ENCODE measurements at regions not wholly inside any gene's neighbourhood (a gene's known extent, or its start where the extent isn't known, plus 50 kb on each side); places are given as distances from the start of the nearest gene placed in this dataset.

DNA sequence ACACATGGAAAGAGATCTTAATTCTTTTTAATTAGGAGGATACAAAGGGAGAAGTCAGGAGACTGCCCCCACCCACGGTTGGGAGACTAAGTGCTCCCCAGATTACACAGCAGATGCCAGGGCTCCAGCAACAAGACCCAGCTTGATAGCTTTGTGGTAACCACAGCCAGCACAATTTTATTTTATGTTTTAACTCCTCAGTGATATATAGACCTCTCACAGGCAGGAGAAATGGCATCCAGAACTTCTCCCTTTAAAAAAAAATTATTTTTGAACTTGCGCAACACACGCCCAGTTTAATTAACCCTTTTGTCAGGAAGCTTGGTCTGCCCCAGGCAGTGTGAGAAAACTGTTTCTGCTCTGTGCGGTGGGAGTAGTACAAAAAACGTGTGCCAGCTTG lies 62.6 kb upstream of the ACOT11 start:
- TF ChIP-seq, protein P1, sequence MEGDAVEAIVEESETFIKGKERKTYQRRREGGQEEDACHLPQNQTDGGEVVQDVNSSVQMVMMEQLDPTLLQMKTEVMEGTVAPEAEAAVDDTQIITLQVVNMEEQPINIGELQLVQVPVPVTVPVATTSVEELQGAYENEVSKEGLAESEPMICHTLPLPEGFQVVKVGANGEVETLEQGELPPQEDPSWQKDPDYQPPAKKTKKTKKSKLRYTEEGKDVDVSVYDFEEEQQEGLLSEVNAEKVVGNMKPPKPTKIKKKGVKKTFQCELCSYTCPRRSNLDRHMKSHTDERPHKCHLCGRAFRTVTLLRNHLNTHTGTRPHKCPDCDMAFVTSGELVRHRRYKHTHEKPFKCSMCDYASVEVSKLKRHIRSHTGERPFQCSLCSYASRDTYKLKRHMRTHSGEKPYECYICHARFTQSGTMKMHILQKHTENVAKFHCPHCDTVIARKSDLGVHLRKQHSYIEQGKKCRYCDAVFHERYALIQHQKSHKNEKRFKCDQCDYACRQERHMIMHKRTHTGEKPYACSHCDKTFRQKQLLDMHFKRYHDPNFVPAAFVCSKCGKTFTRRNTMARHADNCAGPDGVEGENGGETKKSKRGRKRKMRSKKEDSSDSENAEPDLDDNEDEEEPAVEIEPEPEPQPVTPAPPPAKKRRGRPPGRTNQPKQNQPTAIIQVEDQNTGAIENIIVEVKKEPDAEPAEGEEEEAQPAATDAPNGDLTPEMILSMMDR (conservative IDR thresholded peaks at IDR 0.05; ENCODE audit: low read length) = no peak
- TF ChIP-seq EZH2phosphoT487 (IDR thresholded peaks at IDR 0.05; ENCODE audit: borderline replicate concordance) = no peak
- Histone ChIP-seq H3K4me1 (ENCODE audit: insufficient read depth, low read length, poor library complexity, severe bottlenecking) (peaks cover 32% of the 10 kb centered on the region), H3K27me3 (ENCODE audit: insufficient read depth, low read length, poor library complexity, severe bottlenecking) (no peaks in the 10 kb centered on the region), H3K4me2 (ENCODE audit: low read depth, low read length, poor library complexity, severe bottlenecking) (no peak overlapping the region), H2AFZ (ENCODE audit: low read length) (no peak overlapping the region), H3K9me2 (replicated peaks; ENCODE audit: low read depth, low read length) (no peaks in the 10 kb centered on the region), H3F3A (ENCODE audit: low read depth) (no peaks in the 10 kb centered on the region), H3K9me3 (ENCODE audit: insufficient read depth, low read depth, low read length) (no peaks in the 10 kb centered on the region), H3K79me2 (ENCODE audit: insufficient read depth, low read length) (no peaks in the 10 kb centered on the region), H4K20me1 (ENCODE audit: insufficient read depth, low read length, poor library complexity, severe bottlenecking) (no peaks in the 10 kb centered on the region), H3K4me3 (ENCODE audit: low read length, poor library complexity, severe bottlenecking) (no peak overlapping the region), H3K9ac (ENCODE audit: low read depth, low read length, poor library complexity, severe bottlenecking) (no peak overlapping the region), H3K36me3 (ENCODE audit: insufficient read depth, low read length) (no peaks in the 10 kb centered on the region)

DNA sequence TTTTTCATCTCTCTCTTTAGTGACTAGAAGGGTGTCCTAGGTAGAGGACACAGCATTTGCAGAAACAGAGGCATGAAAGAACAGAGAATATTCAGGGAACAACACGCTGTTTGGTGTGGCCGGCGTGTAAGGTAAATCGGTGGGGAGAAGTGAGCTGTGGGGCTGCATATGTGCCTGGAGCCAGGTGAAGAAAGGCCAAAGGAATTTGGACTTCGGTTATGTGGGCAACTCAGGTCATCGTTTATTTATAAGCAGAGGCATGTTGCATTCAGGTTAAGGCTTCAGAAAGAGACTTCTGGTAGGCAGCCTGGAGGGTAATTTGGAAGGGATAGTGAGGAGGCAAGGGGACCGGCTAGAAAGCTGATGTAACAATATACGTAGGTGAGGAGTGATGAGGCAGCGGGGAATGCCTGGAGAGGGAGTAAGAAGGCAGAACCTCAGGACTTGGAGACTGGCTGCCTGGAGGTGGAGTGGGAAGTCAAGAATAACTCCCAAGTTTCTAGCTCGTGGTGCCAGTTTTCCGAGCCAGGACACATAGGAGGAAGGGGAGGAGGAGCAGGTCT lies 64.1 kb upstream of the ACOT11 start:
- no peak overlapping the region for H3K9ac ChIP-seq (ENCODE audit: low read depth, low read length, poor library complexity, severe bottlenecking)
- H3K9me3 ChIP-seq (ENCODE audit: insufficient read depth, low read depth, low read length) = no peaks in the 10 kb centered on the region
- no peak overlapping the region for H2AFZ ChIP-seq (ENCODE audit: low read length)
- no peak overlapping the region for H3K4me2 ChIP-seq (ENCODE audit: low read depth, low read length, poor library complexity, severe bottlenecking)
- H3K4me1 ChIP-seq (ENCODE audit: insufficient read depth, low read length, poor library complexity, severe bottlenecking) = peaks cover 35% of the 10 kb centered on the region
- no peaks in the 10 kb centered on the region for H3K27me3 ChIP-seq (ENCODE audit: insufficient read depth, low read length, poor library complexity, severe bottlenecking)
- no peaks in the 10 kb centered on the region for H3K36me3 ChIP-seq (ENCODE audit: insufficient read depth, low read length)
- no peaks in the 10 kb centered on the region for H3K79me2 ChIP-seq (ENCODE audit: insufficient read depth, low read length)
- H4K20me1 ChIP-seq (ENCODE audit: insufficient read depth, low read length, poor library complexity, severe bottlenecking) = no peaks in the 10 kb centered on the region
- no peak overlapping the region for H3K4me3 ChIP-seq (ENCODE audit: low read length, poor library complexity, severe bottlenecking)
- H3K9me2 ChIP-seq (replicated peaks; ENCODE audit: low read depth, low read length) = no peaks in the 10 kb centered on the region
- TF ChIP-seq EZH2phosphoT487 (IDR thresholded peaks at IDR 0.05; ENCODE audit: borderline replicate concordance) = no peak
- TF ChIP-seq, protein P1 (conservative IDR thresholded peaks at IDR 0.05; ENCODE audit: low read length) = no peak
- no peaks in the 10 kb centered on the region for H3F3A ChIP-seq (ENCODE audit: low read depth)

DNA sequence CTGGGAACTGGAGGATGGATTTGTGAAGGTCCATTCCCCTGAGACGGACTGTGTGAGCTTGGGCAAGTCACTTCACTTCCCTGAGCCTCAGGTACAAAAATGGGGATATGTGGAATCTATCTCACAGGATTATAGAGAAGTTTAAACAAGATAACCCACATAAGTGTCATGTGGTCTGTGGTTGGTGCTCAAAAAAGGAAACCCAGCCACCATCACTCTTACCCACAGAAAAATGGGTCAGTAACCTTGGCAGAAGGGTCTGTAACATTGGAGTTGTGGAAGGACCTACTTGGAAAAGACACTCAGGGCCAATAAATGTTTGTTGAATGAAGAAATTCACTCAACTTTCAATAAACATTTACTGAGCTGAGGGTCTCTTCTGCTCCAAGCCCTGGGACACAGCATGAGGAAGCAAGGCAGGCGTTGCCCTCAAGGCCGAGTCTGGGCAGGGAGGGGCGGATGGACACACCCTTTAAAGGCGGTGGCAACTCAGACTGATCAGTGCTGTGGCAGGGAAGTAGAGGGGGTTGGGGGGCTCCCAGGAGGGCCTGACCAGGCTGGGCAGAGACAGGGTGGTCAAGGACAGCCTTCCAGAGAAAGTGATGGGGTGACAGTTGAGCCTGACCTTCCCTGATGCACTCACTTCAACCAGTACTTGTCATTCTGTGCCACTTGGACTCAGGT lies 66.7 kb upstream of the ACOT11 start:
- H3K36me3 ChIP-seq (ENCODE audit: insufficient read depth, low read length) = no peaks in the 10 kb centered on the region
- H3K9ac ChIP-seq (ENCODE audit: low read depth, low read length, poor library complexity, severe bottlenecking) = no peak overlapping the region
- no peak overlapping the region for H3K4me3 ChIP-seq (ENCODE audit: low read length, poor library complexity, severe bottlenecking)
- no peaks in the 10 kb centered on the region for H3K9me3 ChIP-seq (ENCODE audit: insufficient read depth, low read depth, low read length)
- H3K9me2 ChIP-seq (replicated peaks; ENCODE audit: low read depth, low read length) = no peaks in the 10 kb centered on the region
- H3K79me2 ChIP-seq (ENCODE audit: insufficient read depth, low read length) = no peaks in the 10 kb centered on the region
- H3K4me2 ChIP-seq (ENCODE audit: low read depth, low read length, poor library complexity, severe bottlenecking) = peak overlapping the region; percentile 59
- TF ChIP-seq, protein P1 (conservative IDR thresholded peaks at IDR 0.05; ENCODE audit: low read length) = no peak
- TF ChIP-seq EZH2phosphoT487 (IDR thresholded peaks at IDR 0.05; ENCODE audit: borderline replicate concordance) = no peak
- H3K4me1 ChIP-seq (ENCODE audit: insufficient read depth, low read length, poor library complexity, severe bottlenecking) = peaks cover 32% of the 10 kb centered on the region
- no peak overlapping the region for H2AFZ ChIP-seq (ENCODE audit: low read length)
- no peaks in the 10 kb centered on the region for H3K27me3 ChIP-seq (ENCODE audit: insufficient read depth, low read length, poor library complexity, severe bottlenecking)
- no peaks in the 10 kb centered on the region for H3F3A ChIP-seq (ENCODE audit: low read depth)
- H4K20me1 ChIP-seq (ENCODE audit: insufficient read depth, low read length, poor library complexity, severe bottlenecking) = no peaks in the 10 kb centered on the region

All from Loucy (cell line).